ENCODE measurements at regions not wholly inside any gene's neighbourhood (a gene's known extent, or its start where the extent isn't known, plus 50 kb on each side); places are given as distances from the start of the nearest gene placed in this dataset.

DNA sequence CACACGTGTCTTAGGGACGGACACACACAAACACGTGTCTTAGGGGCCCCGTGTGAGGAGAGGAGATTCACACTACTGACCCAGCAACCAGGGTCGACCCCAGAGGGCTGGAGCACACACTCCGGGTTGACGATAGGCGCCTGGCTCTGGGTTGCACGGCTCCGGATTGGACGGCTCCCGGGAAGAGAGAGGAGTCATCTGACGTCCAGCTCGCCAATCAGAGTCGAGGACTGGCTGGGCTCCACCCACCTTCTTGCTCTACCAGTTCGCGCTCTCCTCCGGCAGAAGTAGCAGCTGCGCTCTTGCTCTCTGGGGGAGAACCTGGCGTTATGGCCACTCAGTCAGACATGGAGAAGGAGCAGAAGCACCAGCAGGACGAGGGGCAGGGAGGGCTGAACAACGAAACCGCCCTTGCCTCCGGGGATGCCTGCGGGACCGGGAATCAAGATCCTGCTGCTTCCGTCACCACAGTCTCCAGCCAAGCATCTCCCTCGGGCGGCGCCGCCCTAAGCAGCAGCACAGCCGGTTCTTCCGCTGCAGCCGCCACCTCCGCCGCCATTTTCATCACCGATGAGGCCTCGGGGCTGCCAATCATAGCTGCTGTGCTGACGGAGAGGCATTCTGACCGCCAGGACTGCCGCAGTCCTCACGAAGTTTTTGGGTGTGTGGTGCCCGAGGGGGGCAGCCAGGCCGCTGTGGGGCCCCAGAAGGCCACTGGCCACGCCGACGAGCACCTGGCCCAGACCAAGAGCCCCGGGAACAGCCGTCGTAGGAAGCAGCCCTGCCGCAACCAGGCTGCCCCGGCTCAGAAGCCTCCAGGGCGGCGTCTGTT lies 74.3 kb downstream of the NUDT10 start:
- TF ChIP-seq, protein P1, sequence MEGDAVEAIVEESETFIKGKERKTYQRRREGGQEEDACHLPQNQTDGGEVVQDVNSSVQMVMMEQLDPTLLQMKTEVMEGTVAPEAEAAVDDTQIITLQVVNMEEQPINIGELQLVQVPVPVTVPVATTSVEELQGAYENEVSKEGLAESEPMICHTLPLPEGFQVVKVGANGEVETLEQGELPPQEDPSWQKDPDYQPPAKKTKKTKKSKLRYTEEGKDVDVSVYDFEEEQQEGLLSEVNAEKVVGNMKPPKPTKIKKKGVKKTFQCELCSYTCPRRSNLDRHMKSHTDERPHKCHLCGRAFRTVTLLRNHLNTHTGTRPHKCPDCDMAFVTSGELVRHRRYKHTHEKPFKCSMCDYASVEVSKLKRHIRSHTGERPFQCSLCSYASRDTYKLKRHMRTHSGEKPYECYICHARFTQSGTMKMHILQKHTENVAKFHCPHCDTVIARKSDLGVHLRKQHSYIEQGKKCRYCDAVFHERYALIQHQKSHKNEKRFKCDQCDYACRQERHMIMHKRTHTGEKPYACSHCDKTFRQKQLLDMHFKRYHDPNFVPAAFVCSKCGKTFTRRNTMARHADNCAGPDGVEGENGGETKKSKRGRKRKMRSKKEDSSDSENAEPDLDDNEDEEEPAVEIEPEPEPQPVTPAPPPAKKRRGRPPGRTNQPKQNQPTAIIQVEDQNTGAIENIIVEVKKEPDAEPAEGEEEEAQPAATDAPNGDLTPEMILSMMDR (IDR thresholded peaks at IDR 0.05; ENCODE audit: low read length): no peak
- no peak for TF ChIP-seq EZH2 (IDR thresholded peaks at IDR 0.05; ENCODE audit: borderline replicate concordance, low read length)

Data from OCI-LY1 (cell line).